ENCODE measurements at regions not wholly inside any gene's neighbourhood (a gene's known extent, or its start where the extent isn't known, plus 50 kb on each side); places are given as distances from the start of the nearest gene placed in this dataset.

GRCh38 chr5:68932830-68933434 lies 160.9 kb upstream of the SLC30A5 start:
- H3K27me3 Mint-ChIP-seq: peaks cover 1% of the 10 kb centered on the region
- POLR2A ChIA-PET: no interaction called here
- DNase-seq: peak in 6 of 14 experiments; percentile 3 to 47 (median 14)

GRCh38 chr5:68942169-68942568 lies 151.6 kb upstream of the SLC30A5 start:
- ATAC-seq (ENCODE audit: poor library complexity) (no peak), DNase-seq (no peak)
- H3K36me3 ChIP-seq (ENCODE audit: insufficient read depth, low read length): no peaks in the 10 kb centered on the region
- ChIA-PET POLR2A (no interaction called here), CTCF (no interaction called here)
- intact Hi-C loops (cut with DNase I, micrococcal nuclease): no loop called here
- Mint-ChIP-seq H3K27me3 (peaks cover 4% of the 10 kb centered on the region), H3K27ac (no peak overlapping the region), H3K4me1 (ENCODE audit: low read depth) (no peaks in the 10 kb centered on the region), H3K4me3 (no peak overlapping the region), H3K9me3 (peaks cover 2% of the 10 kb centered on the region), H3K36me3 (ENCODE audit: low read depth) (no peaks in the 10 kb centered on the region)
- no peaks in the 10 kb centered on the region for H3K4me1 ChIP-seq (ENCODE audit: insufficient read depth, low read length)
- no peaks in the 10 kb centered on the region for H3K27me3 ChIP-seq (ENCODE audit: control insufficient read depth in 1 of 2, insufficient read depth in 2 of 2, low read length in 2 of 2)
- no peak overlapping the region for H3K4me3 ChIP-seq (ENCODE audit: low read length)
- no peak overlapping the region for H3K27ac ChIP-seq (ENCODE audit: low read depth in 1 of 2, low read length in 2 of 2)
- H3K9me3 ChIP-seq (ENCODE audit: control insufficient read depth in 1 of 2, insufficient read depth in 1 of 2, low read length in 2 of 2): no peaks in the 10 kb centered on the region
- TF ChIP-seq CTCF (IDR thresholded peaks at IDR 0.05): no peak

More at GRCh38 chr5:68932830-68933434, 160.9 kb upstream of the SLC30A5 start:
- Mint-ChIP-seq H3K9me3 (peaks cover 6% of the 10 kb centered on the region), H3K4me1 (ENCODE audit: low read depth) (no peaks in the 10 kb centered on the region), H3K4me3 (no peak overlapping the region), H3K36me3 (ENCODE audit: low read depth) (no peaks in the 10 kb centered on the region), H3K27ac (no peak overlapping the region)
- intact Hi-C loops (cut with DNase I, micrococcal nuclease): no loop called here
- Histone ChIP-seq H3K4me3 (ENCODE audit: low read length) (no peak overlapping the region), H3K36me3 (ENCODE audit: insufficient read depth, low read length) (no peaks in the 10 kb centered on the region), H3K4me1 (ENCODE audit: insufficient read depth, low read length) (no peaks in the 10 kb centered on the region), H3K27ac (ENCODE audit: low read depth in 1 of 2, low read length in 2 of 2) (no peak overlapping the region), H3K27me3 (ENCODE audit: control insufficient read depth in 1 of 2, insufficient read depth in 2 of 2, low read length in 2 of 2) (no peaks in the 10 kb centered on the region), H3K9me3 (ENCODE audit: control insufficient read depth in 1 of 2, insufficient read depth in 1 of 2, low read length in 2 of 2) (peaks cover 10 to 34% of the 10 kb centered on the region in 2 experiments)
- no peak for TF ChIP-seq CTCF (IDR thresholded peaks at IDR 0.05)
- no peak for ATAC-seq (ENCODE audit: poor library complexity)
- CTCF ChIA-PET: no interaction called here

GRCh38 chr5:68946728-68947127 lies 147.1 kb upstream of the SLC30A5 start:
- CTCF ChIA-PET: no interaction called here
- Histone ChIP-seq H3K4me3 (ENCODE audit: low read length) (no peak overlapping the region), H3K36me3 (ENCODE audit: insufficient read depth, low read length) (no peaks in the 10 kb centered on the region), H3K9me3 (ENCODE audit: control insufficient read depth in 1 of 2, insufficient read depth in 1 of 2, low read length in 2 of 2) (no peaks in the 10 kb centered on the region), H3K27me3 (ENCODE audit: control insufficient read depth in 1 of 2, insufficient read depth in 2 of 2, low read length in 2 of 2) (no peaks in the 10 kb centered on the region), H3K4me1 (ENCODE audit: insufficient read depth, low read length) (no peaks in the 10 kb centered on the region), H3K27ac (ENCODE audit: low read depth in 1 of 2, low read length in 2 of 2) (no peak overlapping the region)
- DNase-seq (no peak), ATAC-seq (ENCODE audit: poor library complexity) (no peak)
- Mint-ChIP-seq H3K4me1 (ENCODE audit: low read depth) (no peaks in the 10 kb centered on the region), H3K9me3 (peaks cover 2% of the 10 kb centered on the region), H3K27me3 (no peaks in the 10 kb centered on the region), H3K27ac (no peak overlapping the region), H3K36me3 (ENCODE audit: low read depth) (no peaks in the 10 kb centered on the region), H3K4me3 (no peak overlapping the region)
- intact Hi-C loops (cut with DNase I, micrococcal nuclease): no loop called here
- TF ChIP-seq CTCF (IDR thresholded peaks at IDR 0.05): no peak
- POLR2A ChIA-PET: no interaction called here

All from CD4-positive, alpha-beta T cell (primary cell).